HG03457 (cell line): ENCODE measurements at regions not wholly inside any gene's neighbourhood (a gene's known extent, or its start where the extent isn't known, plus 50 kb on each side); places are given as distances from the start of the nearest gene placed in this dataset.

ENCODE experiments used
- ATAC-seq: cut with Tn5 transposase; IDR thresholded peaks from one replicate; pipeline ENCODE4 v1.9.1; 2021; ENCODE audit warnings: moderate number of reproducible peaks; ENCODE audit not compliant: unreplicated experiment

DNA sequence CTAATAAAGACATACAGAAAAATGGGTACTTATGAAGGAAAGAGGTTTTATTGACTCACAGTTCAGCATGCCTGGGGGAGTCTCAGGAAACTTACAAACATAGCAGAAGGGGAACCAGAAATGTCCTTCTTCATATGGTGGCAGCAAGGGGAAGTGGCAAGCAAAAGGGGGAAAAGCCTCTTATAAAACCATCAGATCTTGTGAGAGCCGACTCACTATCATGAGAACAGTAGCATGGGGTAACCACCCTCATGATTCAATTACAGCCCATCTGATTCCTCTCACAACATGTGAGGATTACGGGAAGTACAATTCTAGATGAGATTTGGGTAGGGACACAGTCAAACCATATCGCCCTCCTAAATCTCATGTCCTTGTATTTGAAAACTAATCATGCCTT, 1305.4 kb upstream of the SORCS1 start:
- ATAC-seq = no peak

DNA sequence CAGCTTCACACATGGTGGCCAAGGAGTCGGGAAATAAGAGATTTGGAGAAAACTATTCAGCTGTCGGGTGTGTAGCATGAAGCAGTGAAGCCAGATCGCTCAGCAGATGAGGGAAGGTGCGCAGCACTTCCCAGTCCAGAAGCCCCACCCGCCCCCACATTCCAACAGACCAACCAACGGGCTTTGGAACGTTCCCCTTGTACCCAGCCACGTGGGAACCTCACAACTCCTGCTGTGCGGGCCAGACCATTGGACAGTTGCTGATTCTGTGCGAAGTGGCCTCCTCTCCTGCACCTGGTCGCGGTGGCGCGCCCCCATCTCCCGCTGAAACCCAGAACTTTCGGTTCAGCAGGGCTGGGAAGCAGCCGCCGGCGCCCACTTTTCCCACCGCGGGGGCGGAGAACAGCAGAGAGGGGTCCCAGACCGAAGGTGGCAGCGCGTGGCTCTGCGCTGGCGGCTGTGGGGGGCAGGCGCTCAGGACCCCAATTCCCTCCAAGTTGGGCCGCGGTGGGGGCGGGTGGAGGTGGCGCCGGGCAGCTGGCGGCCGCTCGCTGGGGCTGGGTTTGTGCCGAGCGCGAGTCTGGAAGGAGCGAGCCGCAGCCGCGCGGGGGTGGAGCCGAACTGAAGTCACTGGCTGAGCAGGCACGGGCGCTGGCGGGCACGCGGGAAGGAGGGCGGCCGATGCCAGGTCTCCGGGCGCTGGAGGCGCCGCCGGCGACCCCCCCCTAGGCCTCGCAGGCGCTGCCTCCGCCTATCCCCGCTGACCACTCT, 1301.5 kb upstream of the SORCS1 start:
- ATAC-seq = no peak

DNA sequence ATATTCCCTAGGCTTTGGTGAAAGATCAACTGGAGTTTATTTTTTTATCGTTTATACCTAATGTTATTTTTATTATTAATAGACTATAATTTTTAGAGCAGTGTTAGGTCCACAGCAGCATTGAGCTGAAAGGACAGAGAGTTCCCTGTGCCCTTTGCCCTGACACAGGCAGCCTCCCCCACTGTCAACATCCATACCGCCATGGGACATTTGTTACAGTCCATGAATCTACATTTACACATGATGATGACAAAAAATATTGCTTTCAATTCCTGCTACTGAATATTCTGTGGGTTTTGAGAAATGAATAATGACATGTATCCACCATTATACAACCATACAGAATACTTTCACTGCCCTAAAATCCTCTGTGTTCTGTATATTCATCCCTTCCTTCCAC, 1297.5 kb upstream of the SORCS1 start:
- ATAC-seq = no peak

DNA sequence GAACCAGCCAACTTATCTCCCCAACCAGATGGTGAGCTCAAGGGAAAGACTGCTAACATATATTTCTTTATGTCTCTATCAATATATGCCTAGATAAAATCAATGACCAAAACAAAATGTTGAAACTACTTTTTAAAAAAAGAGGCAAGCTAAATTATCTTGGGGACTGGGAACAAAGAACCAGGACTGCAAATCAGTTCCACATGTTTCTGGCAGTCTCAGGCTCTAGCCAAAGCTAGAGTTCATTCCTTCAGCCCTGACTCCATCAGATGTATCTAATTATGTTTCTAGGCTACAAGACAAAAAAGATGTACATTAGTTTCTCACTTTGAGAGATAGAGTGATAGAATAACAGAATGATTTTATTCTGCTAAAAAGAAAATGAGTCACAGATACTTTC, 1290.3 kb upstream of the SORCS1 start:
- no peak for ATAC-seq

DNA sequence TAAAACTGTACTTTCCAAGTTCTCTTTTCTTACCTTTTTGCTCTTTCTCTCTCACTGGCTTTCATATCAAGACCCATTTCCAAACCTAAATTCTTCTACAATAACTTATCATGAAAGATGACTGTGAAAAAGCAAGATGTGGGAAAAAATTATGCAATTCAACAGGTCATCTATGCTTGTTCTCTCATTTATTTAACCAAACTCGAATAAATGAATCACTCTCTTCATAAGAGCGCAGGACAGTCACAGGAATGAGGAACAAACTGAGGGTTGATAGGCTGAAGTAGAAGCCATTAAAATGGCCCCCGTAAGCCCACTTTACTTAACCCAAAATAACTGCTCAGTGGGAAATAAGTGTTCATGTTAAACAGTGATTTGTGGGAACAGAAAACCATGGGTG, 1289.7 kb upstream of the SORCS1 start:
- ATAC-seq = no peak

DNA sequence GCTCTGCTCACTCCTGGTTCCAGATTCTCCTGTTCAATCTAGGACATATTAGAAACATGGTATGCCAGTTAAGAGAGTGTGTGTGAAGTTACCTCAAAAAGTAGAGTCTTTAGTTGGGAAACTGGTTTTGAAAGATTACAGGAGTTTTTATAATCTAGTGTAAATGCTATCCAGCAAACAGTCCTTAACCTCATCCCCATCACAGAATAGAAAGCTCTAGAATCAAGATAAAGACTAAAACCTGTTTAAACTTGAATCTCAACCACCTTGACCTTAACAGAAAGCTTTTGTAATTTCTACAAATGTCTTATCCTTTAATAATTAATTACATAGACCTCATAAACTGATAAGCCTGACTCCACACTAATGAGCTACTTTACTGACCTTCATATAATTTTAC, 1288.7 kb upstream of the SORCS1 start:
- no peak for ATAC-seq

DNA sequence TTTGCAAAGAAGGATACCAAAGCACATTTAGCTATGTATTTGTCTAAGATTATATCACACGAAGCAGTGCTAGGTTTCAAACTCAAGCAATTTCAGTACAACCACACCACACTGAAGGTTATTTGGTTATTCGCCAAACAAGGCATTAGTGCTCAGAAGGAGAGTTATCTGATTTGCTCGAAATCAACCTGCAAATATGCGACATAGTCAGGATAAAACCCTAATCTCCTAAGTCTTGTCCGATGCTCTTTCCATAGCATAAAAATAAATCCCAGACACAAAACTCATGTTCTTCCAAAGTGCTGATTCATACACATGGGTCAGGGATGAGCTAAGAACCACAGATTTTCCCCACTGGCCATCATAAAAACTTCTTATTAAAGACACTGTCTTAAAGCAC, 1288.0 kb upstream of the SORCS1 start:
- ATAC-seq = no peak

DNA sequence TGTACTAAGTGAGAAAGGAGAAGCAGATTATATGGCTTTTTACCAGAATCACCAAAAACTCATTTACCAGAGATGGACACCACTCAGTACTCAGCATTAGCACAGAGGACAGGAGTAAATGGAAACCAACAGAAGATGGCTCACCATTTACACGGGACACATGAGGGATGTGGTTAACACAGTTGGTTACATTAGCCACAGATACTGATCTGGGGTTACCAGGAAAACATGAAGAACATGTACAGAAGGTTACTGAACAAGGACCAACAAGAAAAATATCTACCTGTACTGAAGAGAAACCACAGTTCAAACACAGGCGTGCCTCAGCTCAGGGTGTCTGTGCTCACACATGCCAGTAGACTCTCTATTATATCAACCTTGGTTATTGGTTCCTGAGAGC, 1285.8 kb upstream of the SORCS1 start:
- ATAC-seq = peak; percentile 78

DNA sequence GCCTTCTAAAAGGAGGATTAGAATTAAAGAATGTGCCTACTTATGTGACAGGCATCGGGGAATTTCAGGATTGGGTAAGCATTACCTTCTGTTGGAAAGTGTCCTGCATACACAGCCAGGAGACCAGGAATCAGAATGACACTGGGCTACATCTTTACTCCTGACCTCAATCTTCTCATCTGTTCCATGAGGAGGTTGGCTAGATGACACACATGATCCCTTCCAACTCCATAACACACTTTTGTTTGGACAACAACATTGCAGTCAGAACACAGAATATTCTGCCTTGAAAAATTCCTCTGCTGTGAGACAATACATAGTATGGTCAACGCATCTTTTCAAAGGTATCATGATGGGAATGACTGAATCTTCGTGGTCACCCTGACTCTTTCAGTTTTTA, 1281.2 kb upstream of the SORCS1 start:
- no peak for ATAC-seq

DNA sequence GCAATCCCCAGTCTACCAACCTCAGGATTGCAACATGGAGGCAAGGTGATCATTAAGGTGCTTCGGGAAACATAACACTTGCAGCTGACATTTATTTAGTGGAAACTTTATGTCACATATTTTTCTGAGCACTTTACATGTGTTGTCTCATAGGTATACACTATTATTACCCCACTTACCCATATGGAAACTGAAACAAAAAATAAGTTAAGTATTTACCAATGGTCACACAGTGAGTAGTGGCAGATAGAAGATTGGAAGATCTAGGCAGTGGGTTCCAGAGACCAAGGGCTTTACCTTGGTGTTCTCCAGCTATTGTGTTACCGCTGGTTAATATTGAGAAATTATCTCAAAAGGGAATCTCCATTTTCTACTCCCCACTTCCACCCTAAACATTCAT, 1279.1 kb upstream of the SORCS1 start:
- peak; percentile 97 for ATAC-seq

DNA sequence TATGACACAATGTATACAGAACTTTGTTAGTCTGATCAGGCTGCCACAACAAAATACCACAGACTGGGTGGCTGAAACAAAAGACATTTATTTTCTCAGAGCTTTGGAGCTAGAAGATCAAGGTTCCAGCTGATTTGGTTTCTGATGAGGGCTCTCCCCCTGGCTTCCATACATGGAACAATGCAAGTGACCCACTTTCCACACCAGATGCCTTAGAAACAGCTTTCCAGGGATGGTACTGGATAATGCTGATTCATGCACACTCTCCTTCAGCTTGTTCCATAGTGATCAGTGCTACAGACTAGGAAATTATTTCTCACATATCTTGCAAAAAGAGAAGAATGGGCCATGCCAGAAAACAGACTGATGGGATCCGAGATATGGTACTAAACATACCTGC, 1274.9 kb upstream of the SORCS1 start:
- no peak for ATAC-seq

DNA sequence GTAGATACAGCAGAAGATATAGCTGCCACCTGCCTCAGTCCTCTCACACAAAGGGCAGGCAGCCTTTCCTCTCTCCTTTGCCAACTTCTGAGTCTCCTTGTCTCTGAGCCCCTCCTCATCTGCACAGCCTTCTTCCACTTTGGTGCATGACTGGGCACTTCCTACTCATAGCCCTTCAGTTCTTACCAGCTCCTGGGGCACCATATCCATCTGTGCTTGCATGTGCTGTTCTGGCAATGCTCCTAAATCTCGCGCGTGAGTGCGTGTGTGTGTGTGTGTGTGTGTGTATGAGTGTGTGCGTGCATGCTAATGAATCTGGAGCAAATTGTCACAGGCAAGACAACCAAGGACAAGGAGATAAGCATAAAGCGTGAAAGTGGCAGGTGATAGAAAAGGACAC, 1271.6 kb upstream of the SORCS1 start:
- no peak for ATAC-seq

DNA sequence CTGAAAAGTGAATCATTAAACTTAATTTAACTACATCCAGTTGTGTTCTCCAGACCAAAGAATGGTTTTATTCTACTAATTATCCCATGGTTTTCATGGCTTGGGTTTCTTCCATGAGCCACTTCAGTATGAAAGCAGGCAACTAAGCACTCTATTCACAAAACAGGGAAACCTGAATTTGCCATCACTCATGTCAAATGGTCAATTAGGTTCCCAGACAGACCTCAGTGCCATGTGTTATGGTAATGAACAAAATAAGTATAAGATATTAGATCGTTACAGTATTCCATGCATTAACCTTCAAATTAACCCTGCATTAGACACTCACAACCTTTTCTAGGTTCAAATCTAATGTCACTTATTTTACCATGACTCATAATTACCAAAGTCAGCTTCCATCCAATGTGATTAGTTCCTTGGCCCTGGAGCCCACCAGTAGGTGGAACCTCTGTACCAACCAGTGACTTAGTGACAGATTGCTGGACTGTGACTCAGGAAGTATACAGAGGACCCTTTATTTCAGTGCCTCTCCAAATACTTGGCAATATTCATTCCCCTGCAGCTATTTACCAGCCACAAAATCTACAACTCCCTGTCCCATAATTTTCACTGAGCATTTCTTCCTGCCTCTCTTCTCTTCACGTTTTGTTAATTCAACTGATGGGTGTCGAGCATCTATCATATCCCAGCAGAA, 1270.2 kb upstream of the SORCS1 start:
- no peak for ATAC-seq

DNA sequence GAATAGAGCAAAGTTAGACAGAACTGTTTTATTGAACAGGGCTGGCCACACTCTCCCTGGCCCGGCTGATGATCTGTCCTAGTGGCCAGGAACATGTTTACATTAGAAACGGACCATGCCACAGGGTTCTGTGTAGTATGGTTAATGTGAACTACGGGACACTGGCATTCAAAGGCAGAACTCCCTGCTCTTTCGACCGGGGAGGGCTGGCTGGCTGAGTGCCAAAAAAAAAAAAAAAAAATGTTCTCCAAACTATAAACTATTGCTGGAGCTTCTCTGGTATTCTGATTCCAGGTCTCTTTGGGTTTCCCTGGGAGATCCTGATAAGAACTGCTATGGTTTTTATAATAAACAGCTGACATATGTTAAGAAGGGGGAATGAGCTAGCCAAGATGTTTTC, 1262.6 kb upstream of the SORCS1 start:
- no peak for ATAC-seq

DNA sequence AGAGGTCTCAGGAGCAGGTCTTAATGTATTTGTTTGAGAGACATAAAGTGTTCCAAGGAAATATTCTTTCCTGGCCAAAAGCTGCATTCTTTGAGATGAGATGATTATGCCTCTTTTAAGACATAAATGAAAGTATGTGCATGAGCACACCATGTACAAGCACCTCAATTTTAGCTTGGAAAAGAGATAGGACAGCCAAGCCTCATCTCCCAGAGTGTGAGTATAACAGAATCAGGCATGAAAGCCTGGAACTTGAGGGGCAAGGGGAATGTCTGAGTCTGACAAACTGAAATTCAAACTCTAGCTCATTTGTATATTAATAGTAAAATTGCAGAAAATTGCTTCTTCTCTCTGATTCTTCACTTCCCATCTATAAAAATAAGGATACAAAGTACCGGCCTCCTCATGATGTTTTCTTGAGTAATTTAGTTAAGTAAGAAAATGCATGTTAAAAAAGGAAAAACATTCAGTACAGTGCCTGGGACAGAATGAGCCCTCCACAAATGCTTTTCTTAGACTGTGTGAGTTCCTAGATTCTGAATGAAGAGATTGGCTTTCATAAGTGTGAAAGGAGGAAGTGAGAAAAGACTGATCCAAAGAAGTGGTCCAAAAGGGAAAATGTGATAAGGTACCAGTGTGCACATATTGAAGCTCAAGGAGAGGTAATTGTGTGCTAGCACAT, 1260.9 kb upstream of the SORCS1 start:
- ATAC-seq = no peak

DNA sequence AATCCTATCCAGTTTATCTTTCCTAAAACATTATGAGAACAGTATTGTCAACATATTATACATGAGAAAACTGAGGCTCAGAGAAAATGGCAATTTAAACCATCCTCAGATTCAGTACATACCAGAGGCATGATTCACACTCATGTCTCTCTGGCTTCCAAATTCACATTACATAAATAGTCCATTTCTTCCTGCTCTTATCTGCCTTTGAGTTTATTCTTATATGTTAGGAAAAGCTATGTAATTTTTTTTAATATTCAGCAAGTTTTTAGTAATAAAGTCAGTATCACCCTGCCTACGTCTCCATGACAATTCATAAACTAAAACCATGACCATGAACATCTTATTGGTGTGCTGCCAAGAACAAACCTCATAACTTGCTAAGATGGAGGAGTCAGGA, 1260.2 kb upstream of the SORCS1 start:
- ATAC-seq = no peak

DNA sequence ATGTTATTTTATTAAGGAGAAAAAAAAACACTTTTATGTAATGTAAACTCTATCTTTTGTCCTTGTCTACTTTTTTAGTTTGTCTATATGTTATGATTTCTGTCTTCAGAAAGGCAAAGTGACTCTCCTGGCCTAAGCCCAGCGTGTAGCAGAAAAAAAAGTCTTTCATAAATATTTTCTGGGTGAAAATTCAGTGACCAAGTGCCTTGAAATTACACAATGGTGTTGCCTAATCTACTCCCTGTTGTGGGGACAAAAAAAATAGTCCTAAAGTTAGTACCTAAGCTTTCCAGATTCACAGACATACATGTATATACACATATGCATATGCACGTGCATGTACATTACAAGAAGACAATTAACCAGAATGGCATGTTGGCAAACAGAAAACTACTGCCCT, 1257.8 kb upstream of the SORCS1 start:
- ATAC-seq = no peak

DNA sequence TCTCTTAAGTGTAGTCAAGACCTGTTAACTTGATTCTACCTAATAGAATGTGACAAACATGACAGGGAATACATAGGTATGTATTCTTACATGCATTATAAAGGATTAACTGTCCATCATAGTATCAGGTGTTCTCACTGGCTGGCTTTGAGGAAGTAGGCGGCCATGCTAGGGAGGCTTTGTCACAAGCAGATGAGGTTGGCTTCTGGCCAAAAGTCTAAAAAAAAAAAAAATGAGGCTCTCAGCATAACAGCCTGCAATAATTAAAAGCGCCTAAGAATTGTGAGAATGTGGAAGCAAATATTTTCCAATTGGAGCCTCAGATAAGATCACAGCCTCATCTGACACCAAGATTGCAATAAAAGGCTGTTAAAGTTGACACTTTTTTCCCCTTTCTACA, 1256.8 kb upstream of the SORCS1 start:
- no peak for ATAC-seq

DNA sequence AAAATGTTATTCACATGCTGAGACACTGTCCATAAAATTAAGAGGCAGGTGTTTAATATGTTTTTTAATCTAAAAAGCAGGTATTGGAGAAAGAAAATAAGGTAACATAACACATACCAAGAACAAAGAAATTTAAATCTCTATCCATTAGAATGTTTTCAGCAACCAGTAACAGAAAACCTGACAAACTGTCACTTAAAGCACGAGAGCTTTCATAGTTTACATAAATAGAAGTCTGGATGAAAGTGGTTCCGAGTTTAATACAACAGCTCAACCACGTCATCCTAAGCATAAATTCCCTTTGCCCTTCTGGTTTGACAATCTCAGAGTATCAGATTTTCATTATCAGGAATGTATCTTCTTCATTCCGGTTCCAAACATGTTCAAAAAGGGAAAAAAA, 1249.4 kb upstream of the SORCS1 start:
- no peak for ATAC-seq

DNA sequence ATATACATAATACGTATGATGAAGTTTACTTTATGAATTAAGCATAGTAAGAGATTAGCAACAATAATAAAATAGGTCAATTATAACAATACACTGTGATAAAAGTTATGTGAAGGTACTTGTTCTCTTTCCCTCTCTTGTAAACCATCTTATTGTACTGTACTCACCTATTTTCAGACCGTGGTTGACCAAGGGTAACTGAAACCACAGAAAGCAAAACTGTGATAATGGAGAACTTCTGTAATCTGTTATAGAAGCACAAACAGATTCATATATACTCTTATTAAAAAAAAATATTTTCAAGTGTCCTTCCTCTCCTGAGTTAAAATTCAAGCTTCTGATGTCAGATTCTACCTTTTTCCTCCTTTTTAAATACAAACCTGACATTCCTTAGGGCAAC, 1247.8 kb upstream of the SORCS1 start:
- no peak for ATAC-seq

DNA sequence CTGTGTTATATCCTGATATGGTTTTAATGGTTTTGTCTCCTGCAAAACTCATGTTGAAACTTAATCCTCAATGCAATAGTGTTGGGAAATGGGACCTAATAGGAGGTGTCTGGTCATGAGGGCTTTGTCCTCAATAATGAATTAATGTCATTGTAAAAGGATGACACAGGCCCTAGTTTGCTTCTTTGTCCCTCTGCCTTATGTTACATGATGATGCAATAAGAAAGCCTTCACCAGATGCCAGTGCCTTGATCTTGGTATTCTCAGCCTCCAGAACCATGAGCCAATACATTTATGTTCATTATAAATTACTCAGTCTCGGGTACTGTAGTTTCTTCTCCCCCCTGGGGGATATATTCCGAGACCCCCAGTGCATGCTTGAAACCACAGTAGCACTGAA, 1247.4 kb upstream of the SORCS1 start:
- ATAC-seq = no peak

DNA sequence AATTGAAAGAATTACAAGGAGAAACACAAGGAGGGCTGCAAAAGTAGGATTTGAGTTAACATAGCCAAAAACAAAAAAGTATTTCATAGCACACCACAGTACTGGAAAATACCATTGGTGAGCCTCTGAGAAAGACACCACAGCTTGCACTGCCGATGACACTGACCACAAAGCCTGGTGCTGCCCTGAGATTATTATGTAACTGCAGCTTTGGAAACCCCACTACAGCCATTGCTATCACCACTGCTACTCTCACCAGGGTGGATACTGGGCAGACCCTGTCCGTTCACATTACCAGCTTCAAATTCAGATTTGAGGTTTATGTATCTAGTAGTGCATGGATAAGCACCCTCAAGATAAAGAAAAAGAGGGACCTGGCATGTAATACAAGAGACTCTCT, 1246.7 kb upstream of the SORCS1 start:
- ATAC-seq = no peak
